ENCODE measurements at regions not wholly inside any gene's neighbourhood (a gene's known extent, or its start where the extent isn't known, plus 50 kb on each side); places are given as distances from the start of the nearest gene placed in this dataset.

DNA sequence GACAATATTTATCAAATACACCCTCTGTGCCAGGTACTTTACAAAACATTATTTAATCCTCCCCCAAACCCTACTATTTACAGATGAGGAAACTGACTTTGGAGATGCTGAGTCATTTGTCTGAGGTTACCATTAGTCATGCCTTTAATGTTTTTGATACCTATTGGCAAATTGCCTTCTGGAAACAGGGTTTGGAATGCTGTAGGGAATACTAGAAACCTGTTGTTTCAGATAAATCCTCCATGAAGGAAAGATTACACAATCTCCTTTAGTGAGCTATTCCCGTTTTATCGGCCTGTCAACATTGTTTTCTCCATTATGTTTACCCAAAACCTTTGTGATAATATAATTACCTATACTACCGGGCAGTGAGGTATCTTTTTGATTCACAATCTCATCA lies 93.6 kb upstream of the ADGRF1 start:
- no peaks in the 10 kb centered on the region for H3K9me3 ChIP-seq (ENCODE audit: insufficient read depth, low read length)
- H3K4me3 ChIP-seq (ENCODE audit: insufficient read length, low read depth): no peak overlapping the region
- DNase-seq (ENCODE audit: low read depth, low spot score): no peak
- H3K27me3 ChIP-seq (ENCODE audit: insufficient read depth, insufficient read length): no peaks in the 10 kb centered on the region
- H3K9ac ChIP-seq (ENCODE audit: insufficient read length, low read depth): no peak overlapping the region
- no peaks in the 10 kb centered on the region for H3K4me1 ChIP-seq (ENCODE audit: insufficient read depth, insufficient read length)
- no peak for TF ChIP-seq YY1 (IDR thresholded peaks at IDR 0.05; ENCODE audit: insufficient read depth, insufficient read length)
- TF ChIP-seq SUZ12 (IDR thresholded peaks at IDR 0.05; ENCODE audit: extremely low read depth, insufficient read depth, insufficient read length): no peak
- no peak for TF ChIP-seq ZNF274 (IDR thresholded peaks at IDR 0.05; ENCODE audit: low read depth, low read length)
- no peaks in the 10 kb centered on the region for H3K36me3 ChIP-seq (ENCODE audit: insufficient read depth, insufficient read length, low read length)

DNA sequence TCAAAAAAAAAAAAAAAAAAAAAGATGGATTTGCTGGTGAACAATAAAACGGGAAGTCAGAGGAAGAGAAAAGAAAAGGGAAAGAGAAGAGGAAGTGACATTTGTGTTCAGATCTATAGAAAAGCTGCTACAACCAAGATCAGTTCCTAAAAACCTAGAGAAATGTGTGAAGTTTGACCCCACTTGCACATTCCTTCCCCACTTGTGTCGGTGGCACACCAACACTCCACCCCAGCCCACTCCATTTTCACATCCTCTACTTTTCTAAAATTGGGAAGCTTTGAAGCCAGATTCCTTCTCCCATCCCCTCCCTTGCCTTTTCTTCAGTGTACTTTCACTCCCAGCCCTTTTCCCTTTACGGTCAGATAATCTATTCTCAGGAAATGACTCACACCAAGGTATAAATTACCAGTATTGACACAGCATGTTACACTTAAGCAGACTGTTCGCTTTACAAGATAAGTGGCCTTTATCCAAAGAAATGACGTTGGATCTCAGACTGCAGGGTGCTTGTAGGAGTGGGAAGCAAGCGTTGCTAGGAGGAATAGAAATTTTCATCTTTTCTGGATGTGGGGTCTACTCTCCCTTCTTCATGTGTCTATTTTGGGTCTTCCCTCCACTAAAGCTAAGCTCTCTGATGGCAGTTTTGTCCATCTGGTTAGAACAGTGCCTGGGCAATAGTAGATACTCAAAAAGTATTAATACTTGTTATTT lies 92.5 kb upstream of the ADGRF1 start:
- no peak overlapping the region for H3K9ac ChIP-seq (ENCODE audit: insufficient read length, low read depth)
- no peak for DNase-seq (ENCODE audit: low read depth, low spot score)
- no peaks in the 10 kb centered on the region for H3K9me3 ChIP-seq (ENCODE audit: insufficient read depth, low read length)
- H3K27me3 ChIP-seq (ENCODE audit: insufficient read depth, insufficient read length): no peaks in the 10 kb centered on the region
- no peak overlapping the region for H3K4me3 ChIP-seq (ENCODE audit: insufficient read length, low read depth)
- no peaks in the 10 kb centered on the region for H3K36me3 ChIP-seq (ENCODE audit: insufficient read depth, insufficient read length, low read length)
- H3K4me1 ChIP-seq (ENCODE audit: insufficient read depth, insufficient read length): no peaks in the 10 kb centered on the region
- TF ChIP-seq YY1 (IDR thresholded peaks at IDR 0.05; ENCODE audit: insufficient read depth, insufficient read length): no peak
- TF ChIP-seq ZNF274 (IDR thresholded peaks at IDR 0.05; ENCODE audit: low read depth, low read length): no peak
- no peak for TF ChIP-seq SUZ12 (IDR thresholded peaks at IDR 0.05; ENCODE audit: extremely low read depth, insufficient read depth, insufficient read length)

DNA sequence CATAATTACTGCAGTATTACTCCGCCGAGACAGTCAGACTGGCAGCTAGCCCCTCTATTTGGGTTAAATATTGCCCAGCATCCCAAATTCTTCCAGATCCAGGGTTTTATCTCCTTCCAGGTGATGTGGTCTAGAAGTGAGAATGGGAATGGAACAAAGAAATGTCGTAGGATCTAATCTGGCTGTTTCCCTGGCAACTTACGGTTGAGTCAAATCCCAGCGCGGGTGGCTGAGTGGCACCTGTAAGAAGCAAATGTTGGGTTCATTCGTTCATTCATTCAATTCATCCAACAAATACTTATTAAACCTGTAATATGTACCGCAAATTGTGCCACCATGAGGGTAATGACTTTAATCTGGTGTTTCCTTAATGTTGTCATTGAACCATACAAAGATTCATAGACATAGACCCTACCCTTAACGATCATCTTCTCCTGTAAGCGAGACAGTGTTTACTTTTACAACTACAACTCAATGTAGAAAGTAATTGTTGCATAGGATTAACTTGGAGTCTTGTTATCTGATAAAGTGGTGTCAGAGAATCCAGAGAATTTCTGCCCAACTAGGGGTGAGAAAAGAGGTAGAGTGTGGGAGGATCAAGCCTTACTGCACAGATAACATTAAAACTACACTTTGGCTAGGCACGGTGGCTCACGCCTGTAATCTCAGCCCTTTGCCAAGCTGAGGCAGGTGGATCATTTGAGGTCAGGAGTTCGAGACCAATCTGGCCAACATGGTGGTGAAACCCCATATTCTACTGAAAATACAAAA lies 91.3 kb upstream of the ADGRF1 start:
- no peaks in the 10 kb centered on the region for H3K9me3 ChIP-seq (ENCODE audit: insufficient read depth, low read length)
- H3K36me3 ChIP-seq (ENCODE audit: insufficient read depth, insufficient read length, low read length): no peaks in the 10 kb centered on the region
- H3K9ac ChIP-seq (ENCODE audit: insufficient read length, low read depth): no peak overlapping the region
- no peak for DNase-seq (ENCODE audit: low read depth, low spot score)
- TF ChIP-seq YY1 (IDR thresholded peaks at IDR 0.05; ENCODE audit: insufficient read depth, insufficient read length) (no peak), ZNF274 (IDR thresholded peaks at IDR 0.05; ENCODE audit: low read depth, low read length) (no peak), SUZ12 (IDR thresholded peaks at IDR 0.05; ENCODE audit: extremely low read depth, insufficient read depth, insufficient read length) (no peak)
- no peaks in the 10 kb centered on the region for H3K4me1 ChIP-seq (ENCODE audit: insufficient read depth, insufficient read length)
- H3K27me3 ChIP-seq (ENCODE audit: insufficient read depth, insufficient read length): no peaks in the 10 kb centered on the region
- no peak overlapping the region for H3K4me3 ChIP-seq (ENCODE audit: insufficient read length, low read depth)

DNA sequence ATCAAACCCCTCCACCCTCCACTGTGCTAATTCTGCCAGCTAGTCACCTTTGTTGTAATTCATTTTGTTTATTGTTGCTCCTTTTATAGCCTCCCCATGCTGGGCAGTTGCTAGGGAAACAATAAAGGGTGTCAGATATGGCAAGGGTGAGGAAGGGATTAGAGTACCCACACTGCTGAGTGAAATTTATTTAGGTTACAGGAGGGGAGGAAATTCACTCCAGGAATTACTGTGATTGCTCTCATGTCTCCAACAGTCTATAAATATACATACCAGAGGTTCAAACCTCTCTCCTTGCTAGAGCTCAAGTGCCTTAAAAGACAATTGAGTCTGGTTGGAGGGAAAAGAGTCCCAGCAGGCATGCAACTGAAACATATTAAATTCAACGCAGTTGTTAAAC lies 90.6 kb upstream of the ADGRF1 start:
- Histone ChIP-seq H3K9ac (ENCODE audit: insufficient read length, low read depth) (no peak overlapping the region), H3K4me1 (ENCODE audit: insufficient read depth, insufficient read length) (no peaks in the 10 kb centered on the region), H3K4me3 (ENCODE audit: insufficient read length, low read depth) (no peak overlapping the region), H3K27me3 (ENCODE audit: insufficient read depth, insufficient read length) (no peaks in the 10 kb centered on the region), H3K36me3 (ENCODE audit: insufficient read depth, insufficient read length, low read length) (no peaks in the 10 kb centered on the region), H3K9me3 (ENCODE audit: insufficient read depth, low read length) (no peaks in the 10 kb centered on the region)
- TF ChIP-seq ZNF274 (IDR thresholded peaks at IDR 0.05; ENCODE audit: low read depth, low read length): no peak
- no peak for TF ChIP-seq SUZ12 (IDR thresholded peaks at IDR 0.05; ENCODE audit: extremely low read depth, insufficient read depth, insufficient read length)
- TF ChIP-seq YY1 (IDR thresholded peaks at IDR 0.05; ENCODE audit: insufficient read depth, insufficient read length): no peak
- no peak for DNase-seq (ENCODE audit: low read depth, low spot score)

DNA sequence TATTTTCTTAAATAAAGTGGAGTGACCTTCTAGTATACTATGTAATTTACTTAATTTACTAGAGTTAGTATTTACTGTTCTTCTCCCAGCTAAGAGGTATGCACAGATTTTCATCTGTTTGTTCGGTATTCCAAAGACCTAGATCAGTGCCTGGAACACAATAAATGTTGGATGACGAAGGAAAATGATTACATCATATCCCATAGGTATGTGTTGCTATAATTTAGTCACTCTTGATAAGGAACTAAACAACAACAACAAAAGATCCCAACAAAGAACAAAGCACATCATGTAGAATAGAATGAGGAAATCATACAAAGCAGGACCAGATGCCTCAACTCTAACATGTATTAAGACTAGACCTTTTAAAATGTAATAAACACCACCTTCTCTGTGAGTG lies 89.6 kb upstream of the ADGRF1 start:
- DNase-seq (ENCODE audit: low read depth, low spot score): no peak
- Histone ChIP-seq H3K9me3 (ENCODE audit: insufficient read depth, low read length) (no peaks in the 10 kb centered on the region), H3K4me1 (ENCODE audit: insufficient read depth, insufficient read length) (no peaks in the 10 kb centered on the region), H3K9ac (ENCODE audit: insufficient read length, low read depth) (no peak overlapping the region), H3K27me3 (ENCODE audit: insufficient read depth, insufficient read length) (no peaks in the 10 kb centered on the region), H3K4me3 (ENCODE audit: insufficient read length, low read depth) (no peak overlapping the region), H3K36me3 (ENCODE audit: insufficient read depth, insufficient read length, low read length) (no peaks in the 10 kb centered on the region)
- TF ChIP-seq SUZ12 (IDR thresholded peaks at IDR 0.05; ENCODE audit: extremely low read depth, insufficient read depth, insufficient read length) (no peak), YY1 (IDR thresholded peaks at IDR 0.05; ENCODE audit: insufficient read depth, insufficient read length) (no peak), ZNF274 (IDR thresholded peaks at IDR 0.05; ENCODE audit: low read depth, low read length) (no peak)

DNA sequence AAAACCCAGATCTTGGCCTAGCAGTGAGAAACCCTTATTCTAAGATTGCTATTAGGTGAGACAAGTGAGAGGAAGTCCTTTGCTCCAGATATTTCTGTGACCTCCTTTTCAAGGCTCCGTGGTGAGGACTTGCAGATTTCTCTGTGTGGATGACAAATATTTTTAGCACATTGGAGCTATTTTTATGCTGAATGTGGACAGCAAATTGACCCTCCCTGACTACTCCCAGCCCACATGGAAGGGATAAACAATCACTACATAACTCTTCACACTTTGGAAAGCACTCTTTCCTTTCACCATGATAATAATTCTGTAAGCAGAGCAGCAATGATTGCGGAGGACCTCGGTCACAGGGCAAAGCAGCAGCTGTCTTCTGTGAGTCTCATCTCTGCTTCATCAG lies 88.0 kb upstream of the ADGRF1 start:
- no peak for DNase-seq (ENCODE audit: low read depth, low spot score)
- TF ChIP-seq ZNF274 (IDR thresholded peaks at IDR 0.05; ENCODE audit: low read depth, low read length) (no peak), YY1 (IDR thresholded peaks at IDR 0.05; ENCODE audit: insufficient read depth, insufficient read length) (no peak), SUZ12 (IDR thresholded peaks at IDR 0.05; ENCODE audit: extremely low read depth, insufficient read depth, insufficient read length) (no peak)
- no peak overlapping the region for H3K9ac ChIP-seq (ENCODE audit: insufficient read length, low read depth)
- no peaks in the 10 kb centered on the region for H3K36me3 ChIP-seq (ENCODE audit: insufficient read depth, insufficient read length, low read length)
- no peaks in the 10 kb centered on the region for H3K4me1 ChIP-seq (ENCODE audit: insufficient read depth, insufficient read length)
- no peak overlapping the region for H3K4me3 ChIP-seq (ENCODE audit: insufficient read length, low read depth)
- no peaks in the 10 kb centered on the region for H3K27me3 ChIP-seq (ENCODE audit: insufficient read depth, insufficient read length)
- no peaks in the 10 kb centered on the region for H3K9me3 ChIP-seq (ENCODE audit: insufficient read depth, low read length)

DNA sequence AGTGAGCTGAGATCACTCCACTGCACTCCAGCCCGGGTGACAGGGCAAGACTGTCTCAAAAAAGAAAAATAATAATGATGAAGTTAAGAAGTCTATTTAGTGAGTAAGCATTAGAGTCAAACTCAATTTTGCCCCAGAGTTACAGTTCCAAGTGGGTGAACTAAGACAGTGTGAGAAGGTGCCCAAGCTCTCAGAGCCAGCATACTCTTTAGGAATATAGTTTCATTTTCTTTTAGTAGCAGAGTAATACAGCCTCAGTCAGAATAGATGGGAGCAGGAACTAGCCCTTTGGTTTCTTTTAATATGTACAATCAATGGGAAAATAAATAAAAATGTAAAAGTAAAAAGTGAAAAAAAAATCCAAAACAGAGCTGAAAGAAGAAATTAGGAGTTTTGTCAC lies 87.0 kb upstream of the ADGRF1 start:
- Histone ChIP-seq H3K4me1 (ENCODE audit: insufficient read depth, insufficient read length) (no peaks in the 10 kb centered on the region), H3K27me3 (ENCODE audit: insufficient read depth, insufficient read length) (no peaks in the 10 kb centered on the region), H3K36me3 (ENCODE audit: insufficient read depth, insufficient read length, low read length) (no peaks in the 10 kb centered on the region), H3K9ac (ENCODE audit: insufficient read length, low read depth) (no peak overlapping the region), H3K9me3 (ENCODE audit: insufficient read depth, low read length) (no peaks in the 10 kb centered on the region), H3K4me3 (ENCODE audit: insufficient read length, low read depth) (no peak overlapping the region)
- TF ChIP-seq ZNF274 (IDR thresholded peaks at IDR 0.05; ENCODE audit: low read depth, low read length) (no peak), SUZ12 (IDR thresholded peaks at IDR 0.05; ENCODE audit: extremely low read depth, insufficient read depth, insufficient read length) (no peak), YY1 (IDR thresholded peaks at IDR 0.05; ENCODE audit: insufficient read depth, insufficient read length) (no peak)
- no peak for DNase-seq (ENCODE audit: low read depth, low spot score)
